ENCODE measurements at regions not wholly inside any gene's neighbourhood (a gene's known extent, or its start where the extent isn't known, plus 50 kb on each side); places are given as distances from the start of the nearest gene placed in this dataset.

DNA sequence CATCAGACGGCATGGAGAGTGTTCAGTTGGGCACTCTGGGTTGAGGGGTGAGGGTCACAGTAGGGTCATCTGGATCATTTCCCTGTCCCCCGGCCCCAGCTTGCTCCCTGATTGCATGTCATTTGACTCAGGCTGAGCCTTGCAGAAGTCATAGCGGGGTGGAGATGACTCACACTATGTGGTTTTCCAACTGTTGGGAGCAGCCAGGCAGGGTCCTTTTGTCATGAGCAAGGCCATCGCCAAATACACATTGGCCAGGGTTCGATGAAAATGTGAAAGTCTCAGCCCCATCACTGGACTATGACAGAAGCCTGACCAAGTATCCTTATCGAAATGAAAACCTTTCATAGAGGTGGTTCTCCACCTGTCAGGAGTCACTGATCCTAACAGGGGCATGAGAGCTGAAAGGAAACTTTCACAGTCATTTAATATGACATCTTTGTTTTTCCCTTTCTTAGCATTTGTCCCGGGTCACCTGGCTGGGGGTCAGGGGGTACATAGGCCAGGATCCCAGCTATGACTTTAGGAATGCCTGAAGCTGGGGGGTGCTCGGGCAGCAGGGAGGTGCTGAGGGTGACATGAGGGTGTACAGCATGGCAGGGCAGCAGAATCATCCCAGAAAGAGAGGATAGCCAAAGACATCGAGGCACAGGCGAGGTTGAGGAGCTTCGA is 70.2 kb upstream of the CD93 start:
- Histone ChIP-seq H3K27ac (ENCODE audit: insufficient read depth, low read length) (no peak overlapping the region), H4K8ac (ENCODE audit: low read depth in 2 of 2, low read length in 2 of 2) (peak overlapping the region; percentile 16 to 57; a peak in 2 of 4 replicates), H2AK5ac (ENCODE audit: low read depth, low read length) (peak overlapping the region; percentile 66), H2BK120ac (ENCODE audit: low read depth, low read length) (peak overlapping the region; percentile 87), H3K14ac (replicated peaks; ENCODE audit: low read depth, low read length) (no peak overlapping the region), H2BK20ac (ENCODE audit: low read depth, low read length) (peak overlapping the region; percentile 83), H3K56ac (ENCODE audit: extremely low read depth, insufficient read depth, low read length) (no peak overlapping the region), H3K18ac (ENCODE audit: low read depth, low read length) (peak overlapping the region; percentile 67; the same call in 1 of the 2 replicates), H3K36me3 (ENCODE audit: control insufficient read depth, insufficient read depth, low read length) (no peaks in the 10 kb centered on the region), H2BK5ac (ENCODE audit: low read depth, low read length, poor library complexity, severe bottlenecking) (peak overlapping the region; percentile 54), H3K23ac (ENCODE audit: low read depth, low read length) (peak overlapping the region; percentile 53; the same call in 1 of the 2 replicates), H3K4me3 (ENCODE audit: insufficient read depth, low read depth, low read length) (no peak overlapping the region), H3K27me3 (ENCODE audit: control insufficient read depth, insufficient read depth, low read length) (no peaks in the 10 kb centered on the region), H4K91ac (ENCODE audit: insufficient read depth, low read depth, low read length) (peak overlapping the region; percentile 59), H4K5ac (ENCODE audit: low read depth, low read length) (no peak overlapping the region), H3K9me1 (ENCODE audit: insufficient read depth, low read length) (peaks cover 26% of the 10 kb centered on the region), H2BK15ac (ENCODE audit: low read depth, low read length) (peak overlapping the region; percentile 59; the same call in 1 of the 3 replicates), H2AFZ (replicated peaks; ENCODE audit: low read length, poor library complexity) (peak overlapping the region; percentile 71), H3K4ac (ENCODE audit: low read depth, low read length) (peak overlapping the region; percentile 64), H3K9me3 (ENCODE audit: control insufficient read depth, insufficient read depth, low read length) (no peaks in the 10 kb centered on the region), H3K79me1 (ENCODE audit: low read depth in 1 of 2, low read length in 2 of 2) (no peaks in the 10 kb centered on the region), H3K4me1 (ENCODE audit: control insufficient read depth, insufficient read depth, low read length) (peaks cover 25% of the 10 kb centered on the region), H3K4me2 (ENCODE audit: low read depth, low read length) (no peak overlapping the region; the same call in 1 of the 2 replicates), H4K20me1 (ENCODE audit: insufficient read depth, low read length) (no peaks in the 10 kb centered on the region), H3K9ac (ENCODE audit: low read depth, low read length) (no peak overlapping the region), H2AK9ac (replicated peaks; ENCODE audit: low read depth, low read length, poor library complexity) (peak overlapping the region; percentile 22)
- dilution Hi-C loops (cut with HindIII; ENCODE audit: low sequenced_read_pairs, unreplicated experiment) (no loop called here), in situ Hi-C loops (cut with MboI; ENCODE audit: low sequenced_read_pairs) (no loop called here), intact Hi-C loops (cut with micrococcal nuclease) (no loop called here)
- no TSS peak for BruUV-seq (replicated peaks)
- TF ChIP-seq FOS (IDR thresholded peaks at IDR 0.05; ENCODE audit: low read depth, low read length), result peak; percentile 88
- TF ChIP-seq MAZ (IDR thresholded peaks at IDR 0.05; ENCODE audit: borderline replicate concordance, low read depth, low read length), result 0 out of 2 replicates have a peak, but pooled peaks have one; percentile 24
- TF ChIP-seq SMC3 (IDR thresholded peaks at IDR 0.05; ENCODE audit: low read depth, low read length), result no peak
- peak; percentile 77 for TF ChIP-seq CEBPB (IDR thresholded peaks at IDR 0.05; ENCODE audit: low read depth, low read length)
- peak; percentile 24; the same call in 1 of the 2 replicates for TF ChIP-seq BHLHE40 (IDR thresholded peaks at IDR 0.05; ENCODE audit: low read depth, low read length)
- POLR2A ChIA-PET (ENCODE audit: unreplicated experiment), result interaction anchor here (0.8 kb wide), 1 partner anchor 12 kb away, joined by 8 read pairs; no protein-coding TSS in a partner anchor
- WGBS, 2 experiments (ENCODE audit: extremely low coverage in 2 of 2, insufficient read length in 1 of 2), result 40% methylated on average over 1 of the region's 11 CpGs; no CpG with 5 or more reads in 1 of the 2 experiments
- ATAC-seq (ENCODE audit: low read depth) (peak; percentile 68), DNase-seq (peak; percentile 82)
- CTCF ChIA-PET, result no interaction called here
